ENCODE measurements at regions not wholly inside any gene's neighbourhood (a gene's known extent, or its start where the extent isn't known, plus 50 kb on each side); places are given as distances from the start of the nearest gene placed in this dataset.

GRCh38 chr13:89977203-89977602 is 1370.3 kb upstream of the MIR17HG start:
- Mint-ChIP-seq H3K4me1 (no peaks in the 10 kb centered on the region), H3K4me3 (no peak overlapping the region), H3K27ac (no peak overlapping the region), H3K9me3 (peaks cover 5% of the 10 kb centered on the region), H3K27me3 (no peaks in the 10 kb centered on the region), H3K36me3 (no peaks in the 10 kb centered on the region)
- DNase-seq: no peak

DNA sequence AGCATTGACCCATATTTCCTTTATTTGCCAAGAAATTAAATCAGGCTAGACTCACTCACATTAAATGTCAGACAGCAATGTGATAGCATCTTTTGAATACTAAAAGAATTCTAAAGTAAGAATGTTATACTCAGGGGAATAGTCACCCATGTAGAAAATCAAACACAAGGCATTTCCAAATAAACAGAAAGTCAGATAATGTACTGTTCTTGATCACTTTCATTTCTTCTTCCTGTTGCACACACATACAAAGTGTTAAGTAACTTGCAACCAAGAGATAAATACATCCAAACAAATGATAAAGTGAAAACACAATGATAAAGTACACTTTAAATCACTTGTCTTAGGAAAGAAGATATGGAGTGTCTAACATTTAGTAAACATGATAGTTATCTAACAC is 1366.6 kb upstream of the MIR17HG start:
- peaks cover 7% of the 10 kb centered on the region for H3K9me3 Mint-ChIP-seq
- DNase-seq: no peak
- no peaks in the 10 kb centered on the region for H3K4me1 Mint-ChIP-seq
- no peaks in the 10 kb centered on the region for H3K36me3 Mint-ChIP-seq
- H3K4me3 Mint-ChIP-seq: no peak overlapping the region
- H3K27me3 Mint-ChIP-seq: no peaks in the 10 kb centered on the region
- no peak overlapping the region for H3K27ac Mint-ChIP-seq

- Mint-ChIP-seq H3K27ac (no peak overlapping the region), H3K27me3 (no peaks in the 10 kb centered on the region), H3K36me3 (no peaks in the 10 kb centered on the region), H3K9me3 (peaks cover 7% of the 10 kb centered on the region), H3K4me3 (no peak overlapping the region), H3K4me1 (no peaks in the 10 kb centered on the region)
- DNase-seq: no peak
Observed at GRCh38 chr13:89982407-89983095, 1364.9 kb upstream of the MIR17HG start.

DNA sequence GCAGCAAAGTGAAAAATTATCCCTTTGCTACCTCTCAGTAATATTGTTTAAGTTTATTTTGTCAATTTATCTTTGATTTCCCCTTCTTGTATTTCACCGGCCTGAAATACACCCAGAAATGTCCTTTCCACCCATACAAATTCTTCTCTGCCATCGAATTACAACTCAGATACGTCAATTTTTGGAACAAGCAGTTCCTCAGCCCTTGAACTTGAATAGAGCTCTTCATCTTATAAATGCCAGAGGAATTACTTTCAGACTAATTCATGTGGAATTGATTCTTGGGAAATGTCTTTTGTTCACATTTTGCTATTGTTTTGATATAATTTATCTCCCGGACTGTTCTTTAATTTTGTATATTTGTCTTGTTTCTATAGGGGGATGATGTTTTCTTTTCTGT is 1359.3 kb upstream of the MIR17HG start:
- Mint-ChIP-seq H3K4me3 (no peak overlapping the region), H3K9me3 (peaks cover 4% of the 10 kb centered on the region), H3K4me1 (no peaks in the 10 kb centered on the region), H3K27ac (no peak overlapping the region), H3K36me3 (no peaks in the 10 kb centered on the region), H3K27me3 (no peaks in the 10 kb centered on the region)
- DNase-seq: no peak

GRCh38 chr13:90003566-90003965 is 1343.9 kb upstream of the MIR17HG start:
- Mint-ChIP-seq H3K36me3 (no peaks in the 10 kb centered on the region), H3K4me3 (no peak overlapping the region), H3K9me3 (peaks cover 2% of the 10 kb centered on the region)

GRCh38 chr13:90008707-90009149 is 1338.8 kb upstream of the MIR17HG start:
- H3K9me3 Mint-ChIP-seq: peaks cover 4% of the 10 kb centered on the region
- no peaks in the 10 kb centered on the region for H3K36me3 Mint-ChIP-seq
- H3K27ac Mint-ChIP-seq: no peak overlapping the region
- no peaks in the 10 kb centered on the region for H3K4me1 Mint-ChIP-seq
- DNase-seq: no peak
- H3K27me3 Mint-ChIP-seq: no peaks in the 10 kb centered on the region
- no peak overlapping the region for H3K4me3 Mint-ChIP-seq

More at GRCh38 chr13:90003566-90003965, 1343.9 kb upstream of the MIR17HG start:
- no peak for DNase-seq
- Mint-ChIP-seq H3K27ac (no peak overlapping the region), H3K4me1 (no peaks in the 10 kb centered on the region), H3K27me3 (no peaks in the 10 kb centered on the region)

DNA sequence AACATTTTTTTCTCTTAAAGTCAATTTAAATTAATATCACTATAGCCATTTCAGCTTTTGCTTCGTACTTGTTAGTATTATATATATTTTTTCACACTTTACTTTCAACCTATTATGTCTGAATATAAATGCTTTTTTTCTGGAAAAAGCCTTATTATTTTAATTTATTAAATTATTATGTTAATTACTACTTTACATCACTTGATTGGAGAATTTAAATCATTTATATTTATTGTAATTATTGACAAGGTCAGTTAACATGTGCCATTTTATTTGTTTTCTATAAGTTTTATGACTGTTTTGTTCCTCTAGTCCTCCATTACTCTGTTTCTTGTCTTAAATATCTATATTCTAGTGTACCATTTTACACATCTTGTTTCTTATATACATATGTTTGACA is 1333.4 kb upstream of the MIR17HG start:
- no peak for DNase-seq
- H3K36me3 Mint-ChIP-seq: no peaks in the 10 kb centered on the region
- no peaks in the 10 kb centered on the region for H3K4me1 Mint-ChIP-seq
- no peaks in the 10 kb centered on the region for H3K27me3 Mint-ChIP-seq
- H3K4me3 Mint-ChIP-seq: no peak overlapping the region
- H3K9me3 Mint-ChIP-seq: peaks cover 5% of the 10 kb centered on the region
- H3K27ac Mint-ChIP-seq: no peak overlapping the region

DNA sequence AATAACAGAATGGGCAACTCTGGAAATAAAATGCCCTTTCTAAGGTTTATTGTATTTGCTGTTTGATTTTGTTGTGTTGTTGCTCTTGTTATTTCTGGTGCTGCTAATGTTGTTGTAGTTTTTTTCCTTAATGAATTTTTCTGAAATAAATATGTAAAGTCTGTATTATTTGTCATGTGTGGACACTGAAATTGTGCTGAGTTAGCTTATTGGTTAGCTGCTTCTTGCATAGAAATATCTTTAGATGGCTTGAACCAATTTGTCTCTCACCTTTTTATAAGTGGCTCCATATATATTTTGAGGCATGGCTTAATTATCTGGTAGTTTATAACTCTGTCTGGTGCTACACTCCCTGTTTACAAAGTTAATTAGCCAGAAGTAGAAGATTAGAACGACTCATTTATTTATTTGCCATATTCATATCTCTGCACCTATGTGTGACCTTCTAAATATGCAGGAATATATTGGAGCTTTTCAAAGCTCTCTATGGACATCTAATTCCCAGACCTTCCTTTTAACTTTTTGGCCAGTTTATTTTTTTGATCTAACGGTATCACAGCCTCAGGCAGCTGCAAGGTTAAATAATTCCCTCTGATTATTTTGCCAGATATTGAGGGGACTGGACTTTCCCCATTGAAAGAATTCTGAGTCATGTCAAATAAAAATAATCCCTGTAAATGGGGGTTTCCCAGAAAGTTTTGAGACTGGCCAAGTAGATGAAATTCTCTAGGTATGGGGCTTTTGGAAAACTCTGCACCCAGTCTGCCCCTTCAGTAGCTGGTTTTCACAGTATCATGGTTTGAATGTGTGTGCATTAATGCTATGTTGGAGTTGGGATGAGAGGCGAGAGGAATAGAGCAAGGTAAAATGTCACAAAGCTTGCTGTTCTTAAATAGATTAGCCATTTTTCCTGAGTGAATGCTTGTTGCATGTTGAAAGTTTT is 1331.7 kb upstream of the MIR17HG start:
- H3K27ac Mint-ChIP-seq: no peak overlapping the region
- peaks cover 4% of the 10 kb centered on the region for H3K9me3 Mint-ChIP-seq
- H3K4me1 Mint-ChIP-seq: no peaks in the 10 kb centered on the region
- no peak overlapping the region for H3K4me3 Mint-ChIP-seq
- H3K27me3 Mint-ChIP-seq: no peaks in the 10 kb centered on the region
- no peak for DNase-seq
- H3K36me3 Mint-ChIP-seq: no peaks in the 10 kb centered on the region

DNA sequence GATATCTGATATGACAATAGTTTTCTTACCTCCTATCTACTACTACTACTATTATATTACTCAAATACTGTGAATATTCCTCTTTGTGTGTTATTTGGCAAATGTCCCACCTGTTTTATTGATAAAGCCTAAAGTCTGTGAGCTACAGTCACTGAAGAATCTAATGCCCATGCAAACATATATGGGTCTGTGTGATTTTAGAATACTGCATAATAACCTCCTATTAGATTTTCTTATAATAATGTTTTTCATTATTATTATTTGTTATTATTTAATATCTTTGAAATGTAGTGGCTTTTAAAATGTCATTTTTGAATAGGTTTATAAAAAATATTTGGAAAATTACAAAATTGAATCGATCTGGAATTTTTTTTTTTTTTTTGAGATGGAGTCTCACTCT is 1330.8 kb upstream of the MIR17HG start:
- no peaks in the 10 kb centered on the region for H3K27me3 Mint-ChIP-seq
- no peak overlapping the region for H3K27ac Mint-ChIP-seq
- no peaks in the 10 kb centered on the region for H3K36me3 Mint-ChIP-seq
- peaks cover 4% of the 10 kb centered on the region for H3K9me3 Mint-ChIP-seq
- H3K4me3 Mint-ChIP-seq: no peak overlapping the region
- no peak for DNase-seq
- H3K4me1 Mint-ChIP-seq: no peaks in the 10 kb centered on the region

DNA sequence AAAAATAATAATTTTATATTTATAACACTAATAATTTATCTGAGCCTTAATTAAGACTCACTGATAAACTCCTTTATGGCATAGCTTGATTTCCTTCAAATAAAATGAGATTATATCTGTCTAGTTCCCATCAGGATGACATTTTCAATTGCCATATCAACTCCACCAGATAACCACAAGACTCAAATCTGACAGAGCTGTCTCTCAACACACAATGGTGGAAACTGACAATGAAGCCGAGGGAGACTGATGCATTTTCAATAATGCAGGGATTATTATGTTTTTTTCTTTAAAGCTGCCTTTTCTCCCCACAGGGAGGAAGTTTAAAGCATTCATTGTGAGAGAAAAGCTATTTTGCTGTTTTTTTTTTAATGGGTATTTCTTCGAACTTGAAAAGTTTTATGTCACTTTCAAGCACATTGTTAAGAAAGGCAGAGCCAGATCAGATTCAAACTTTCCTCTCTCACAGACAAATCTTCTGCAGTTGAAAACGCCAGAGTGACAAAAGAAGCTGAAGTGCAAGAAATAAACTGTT is 1326.9 kb upstream of the MIR17HG start:
- Mint-ChIP-seq H3K36me3 (no peaks in the 10 kb centered on the region), H3K27me3 (no peaks in the 10 kb centered on the region), H3K27ac (no peak overlapping the region), H3K4me3 (no peak overlapping the region), H3K4me1 (no peaks in the 10 kb centered on the region), H3K9me3 (peaks cover 1% of the 10 kb centered on the region)
- no peak for DNase-seq

- no peak overlapping the region for H3K4me3 Mint-ChIP-seq
- no peaks in the 10 kb centered on the region for H3K36me3 Mint-ChIP-seq
- H3K27me3 Mint-ChIP-seq: no peaks in the 10 kb centered on the region
- no peaks in the 10 kb centered on the region for H3K4me1 Mint-ChIP-seq
- no peak for DNase-seq
- peaks cover 11% of the 10 kb centered on the region for H3K9me3 Mint-ChIP-seq
- no peak overlapping the region for H3K27ac Mint-ChIP-seq
Observed at GRCh38 chr13:90027409-90027808, 1320.1 kb upstream of the MIR17HG start.

- H3K27me3 Mint-ChIP-seq: no peaks in the 10 kb centered on the region
- no peaks in the 10 kb centered on the region for H3K36me3 Mint-ChIP-seq
- DNase-seq: no peak
- H3K27ac Mint-ChIP-seq: no peak overlapping the region
- no peaks in the 10 kb centered on the region for H3K4me1 Mint-ChIP-seq
- H3K9me3 Mint-ChIP-seq: peaks cover 8% of the 10 kb centered on the region
- H3K4me3 Mint-ChIP-seq: no peak overlapping the region
Observed at GRCh38 chr13:90032313-90032712, 1315.2 kb upstream of the MIR17HG start.

- Mint-ChIP-seq H3K4me3 (no peak overlapping the region), H3K27ac (no peak overlapping the region), H3K27me3 (no peaks in the 10 kb centered on the region), H3K36me3 (no peaks in the 10 kb centered on the region), H3K9me3 (peaks cover 8% of the 10 kb centered on the region), H3K4me1 (no peaks in the 10 kb centered on the region)
- DNase-seq: no peak
Observed at GRCh38 chr13:90032841-90033493, 1314.5 kb upstream of the MIR17HG start.

DNA sequence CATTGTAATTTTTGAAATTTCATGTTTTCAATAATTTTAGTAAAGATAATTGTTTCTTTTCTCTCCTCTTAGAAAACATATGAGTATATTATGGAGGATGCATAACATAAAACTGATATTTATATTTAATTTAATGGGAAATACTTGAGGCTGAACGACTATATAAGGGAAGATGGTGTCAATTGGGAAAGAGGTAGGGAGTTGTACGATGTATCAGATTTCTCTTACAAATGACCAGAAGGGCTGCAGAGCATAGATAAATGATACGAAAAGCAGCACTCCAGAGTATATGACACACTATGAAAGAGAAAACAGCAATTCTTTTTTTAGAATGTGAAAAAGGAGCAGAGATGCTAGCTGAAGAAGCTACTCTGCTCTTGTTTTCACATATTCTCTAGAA is 1308.0 kb upstream of the MIR17HG start:
- H3K27ac Mint-ChIP-seq: no peak overlapping the region
- no peaks in the 10 kb centered on the region for H3K4me1 Mint-ChIP-seq
- no peak overlapping the region for H3K4me3 Mint-ChIP-seq
- no peaks in the 10 kb centered on the region for H3K36me3 Mint-ChIP-seq
- H3K27me3 Mint-ChIP-seq: no peaks in the 10 kb centered on the region
- no peak for DNase-seq
- H3K9me3 Mint-ChIP-seq: peaks cover 6% of the 10 kb centered on the region

DNA sequence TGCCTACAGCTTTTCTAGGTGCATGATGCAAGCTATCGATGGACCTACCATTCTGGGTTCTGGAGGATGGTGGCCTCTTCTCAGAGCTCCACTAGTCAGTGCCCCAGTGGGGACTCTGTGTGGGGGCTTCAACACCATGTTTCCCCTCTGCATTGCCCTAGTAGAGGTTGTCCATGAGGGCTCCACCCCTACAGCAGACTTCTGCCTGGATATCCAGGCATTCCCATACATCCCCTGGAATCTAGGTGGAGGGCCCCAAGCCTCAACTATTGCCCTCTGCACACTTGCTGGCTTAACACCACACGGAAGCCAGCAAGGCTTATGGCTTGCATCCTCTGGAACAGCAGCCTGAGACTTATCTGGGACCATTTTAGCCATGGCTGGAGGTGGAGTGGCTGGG is 1299.9 kb upstream of the MIR17HG start:
- Mint-ChIP-seq H3K9me3 (peaks cover 12% of the 10 kb centered on the region), H3K36me3 (peaks cover 2% of the 10 kb centered on the region), H3K27me3 (no peaks in the 10 kb centered on the region), H3K4me1 (no peaks in the 10 kb centered on the region), H3K27ac (no peak overlapping the region), H3K4me3 (no peak overlapping the region)
- no peak for DNase-seq

All from activated naive CD8-positive, alpha-beta T cell treated with anti-CD3 and anti-CD28 coated beads for 36 hours (primary cell).